SIG-M5 treated with dmso at 0.1 percent for 504 hours (cell line): ENCODE measurements at regions not wholly inside any gene's neighbourhood (a gene's known extent, or its start where the extent isn't known, plus 50 kb on each side); places are given as distances from the start of the nearest gene placed in this dataset.
"Not testable (repeated sequence)": the region's sequence is repeated elsewhere in the genome, so short reads cannot be mapped to it uniquely, and the experiment has no call there.

Experiments used
- DNase-seq: peaks from one replicate; lab custom pipeline; 2025; ENCODE audit not compliant: unreplicated experiment; lab: John Stamatoyannopoulos, UW

DNA sequence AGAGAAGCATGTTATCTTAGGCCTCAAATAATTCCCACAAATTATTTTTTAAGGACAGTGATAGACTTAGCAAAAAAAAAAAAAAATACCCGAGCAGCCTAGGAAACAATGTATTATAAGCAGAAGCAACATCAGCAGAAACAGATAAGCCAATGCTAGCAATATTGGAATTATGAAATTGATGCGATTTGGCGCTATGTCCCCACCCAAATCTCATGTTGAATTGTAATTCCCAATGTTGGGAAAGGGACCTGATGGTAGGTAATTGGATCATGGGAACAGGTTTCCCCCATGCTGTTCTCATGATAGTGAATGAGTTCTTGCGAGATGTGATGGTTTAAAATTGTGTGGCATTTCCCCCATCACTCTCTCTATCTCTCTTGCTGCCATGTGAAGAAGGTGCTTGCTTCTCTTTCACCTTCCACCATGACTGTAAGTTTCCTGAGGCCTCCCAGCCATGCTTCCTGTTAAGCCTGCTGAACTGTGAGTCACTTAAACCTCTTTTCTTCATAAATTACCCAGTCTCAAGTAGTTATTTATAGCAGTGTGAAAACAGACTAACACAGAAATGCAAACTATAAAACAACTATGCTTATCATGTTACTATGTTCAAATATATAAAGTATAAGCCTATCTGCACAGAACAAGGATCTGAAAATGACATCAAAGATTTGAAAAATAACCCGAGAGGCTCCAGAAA is 75.6 kb upstream of the HIVEP3 start:
- DNase-seq, result no peak

DNA sequence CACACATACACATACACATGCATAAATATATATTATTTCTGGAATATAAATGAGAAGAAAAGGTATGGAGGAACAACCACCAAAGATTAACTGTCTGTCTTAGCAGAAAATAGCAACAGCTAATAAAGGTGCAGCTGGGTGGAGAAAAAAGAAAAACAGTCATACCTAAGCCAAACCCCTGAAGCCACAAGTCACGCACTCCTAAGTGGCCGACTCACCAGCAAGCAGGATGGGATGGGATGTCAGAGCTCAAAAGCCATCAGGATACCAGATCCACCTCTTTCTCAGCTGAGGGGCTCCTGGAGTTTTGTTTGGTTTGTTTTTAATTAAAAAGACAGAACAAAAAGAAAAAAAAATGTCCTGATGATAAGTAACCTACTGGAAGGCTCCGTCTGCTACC is 64.7 kb upstream of the HIVEP3 start:
- no peak for DNase-seq

DNA sequence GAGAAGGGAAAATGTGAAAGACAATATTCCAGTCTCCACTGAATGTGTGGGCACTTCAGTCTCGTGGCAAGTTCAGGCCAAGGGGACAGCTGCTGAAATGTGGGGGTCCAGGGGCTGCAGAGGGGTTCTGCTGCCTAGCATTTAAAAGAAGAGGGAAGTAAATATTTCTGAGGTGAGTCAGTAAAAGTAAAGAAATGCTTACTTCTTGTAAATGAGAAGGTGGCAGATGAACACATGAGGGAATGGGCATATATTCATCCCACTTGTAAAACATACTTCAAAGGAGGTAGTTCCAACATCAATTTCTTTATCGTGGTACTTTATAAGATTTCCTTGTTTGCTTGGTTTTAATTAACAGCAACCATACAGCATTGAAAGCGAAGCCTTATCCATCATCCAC is 63.1 kb upstream of the HIVEP3 start:
- DNase-seq, result no peak

DNA sequence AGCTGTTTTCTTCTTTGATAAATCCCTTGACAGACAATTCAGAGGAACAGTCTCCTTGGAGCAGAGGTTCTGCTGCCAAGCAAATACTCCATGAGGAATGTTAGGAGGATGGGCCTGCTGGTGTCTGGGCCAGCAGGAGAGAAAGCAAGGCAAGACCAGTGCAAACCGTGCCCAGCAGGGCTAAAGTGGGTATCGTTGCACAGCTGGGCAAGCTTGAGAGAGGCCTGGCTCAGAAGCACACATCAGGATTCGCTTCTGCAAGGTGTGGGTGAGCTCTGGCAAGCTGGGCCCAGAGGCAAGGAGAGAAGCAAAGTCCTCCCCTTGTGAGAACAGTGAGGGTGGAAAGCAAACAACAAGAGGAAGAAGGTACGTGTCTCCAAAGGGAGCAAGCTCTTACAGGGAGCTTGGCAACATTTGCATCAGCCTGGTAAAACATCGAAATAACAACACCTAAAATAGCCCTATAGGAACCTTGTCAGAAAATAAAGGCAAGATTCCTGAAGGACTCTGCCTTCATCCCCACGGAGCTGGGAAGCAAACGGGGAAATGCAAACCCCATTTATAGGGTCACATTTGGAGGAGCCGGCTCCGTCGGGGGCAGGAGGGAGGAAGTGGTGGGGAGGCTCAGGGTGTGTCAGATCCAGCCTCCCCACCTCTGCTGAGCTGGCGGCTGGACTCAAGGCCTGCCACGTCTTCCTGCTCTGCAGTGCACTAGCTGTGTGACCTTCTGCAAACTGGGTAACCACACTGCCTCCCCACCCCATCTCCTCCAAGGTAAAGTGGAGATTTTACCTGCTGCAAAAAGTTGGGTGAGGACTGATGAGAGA is 62.3 kb upstream of the HIVEP3 start:
- no peak for DNase-seq

DNA sequence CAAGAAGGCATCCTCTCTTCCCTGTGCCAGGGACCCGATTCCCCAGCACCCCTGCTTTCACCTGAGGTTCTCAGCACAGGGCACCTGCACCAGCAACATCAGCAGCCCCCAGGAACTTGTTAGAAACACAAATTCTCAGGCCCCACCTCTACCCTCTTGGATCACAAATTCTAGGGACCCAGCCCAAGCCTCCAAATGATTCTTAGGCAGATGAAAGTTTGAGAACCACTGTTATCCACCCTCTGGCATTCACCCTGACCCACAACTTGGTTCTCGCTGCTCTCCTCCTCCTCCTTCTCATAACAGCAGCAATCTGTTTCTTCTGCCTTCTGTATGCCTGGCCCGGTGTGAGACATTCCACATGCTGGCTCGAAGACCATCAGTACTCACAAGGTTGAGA is 60.3 kb upstream of the HIVEP3 start:
- DNase-seq, result no peak

DNA sequence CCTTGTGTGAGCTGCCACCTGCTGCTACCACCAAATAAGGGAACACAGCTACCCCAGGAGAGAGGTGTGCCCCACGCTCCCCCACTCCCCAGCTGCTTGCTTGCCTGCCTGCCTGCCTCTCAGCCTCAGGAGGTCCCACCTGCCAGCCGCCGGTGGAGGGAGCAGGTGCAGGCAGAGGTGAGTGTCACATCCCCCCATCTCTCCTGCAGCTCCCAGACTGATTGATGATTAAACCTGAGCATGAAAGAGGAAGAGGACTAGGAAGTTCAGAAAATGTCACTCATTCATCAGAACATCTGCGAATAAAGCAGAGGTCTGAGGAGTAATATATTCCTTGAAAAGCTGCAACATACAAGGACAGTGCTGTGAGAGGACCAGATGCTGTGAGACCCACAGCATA is 58.6 kb upstream of the HIVEP3 start:
- no peak for DNase-seq

DNA sequence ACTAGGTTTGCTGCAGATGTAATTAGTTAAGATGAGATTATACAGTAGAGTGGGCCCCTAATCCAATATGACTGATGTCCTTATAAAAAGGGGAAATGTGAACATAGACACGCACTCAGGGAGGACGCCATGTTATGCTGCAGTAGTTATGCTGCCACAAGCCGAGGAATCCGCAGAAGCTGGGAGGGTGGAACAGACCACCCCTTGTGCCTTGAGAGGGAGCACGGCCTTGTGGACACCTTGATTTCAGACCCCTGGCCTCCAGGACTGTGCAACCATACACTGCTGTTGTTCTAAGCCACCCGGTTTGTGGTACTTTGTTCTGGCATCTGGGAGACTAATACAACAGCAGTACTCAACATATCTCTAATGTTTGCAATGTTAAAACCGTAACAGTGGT is 57.9 kb upstream of the HIVEP3 start:
- no peak for DNase-seq

DNA sequence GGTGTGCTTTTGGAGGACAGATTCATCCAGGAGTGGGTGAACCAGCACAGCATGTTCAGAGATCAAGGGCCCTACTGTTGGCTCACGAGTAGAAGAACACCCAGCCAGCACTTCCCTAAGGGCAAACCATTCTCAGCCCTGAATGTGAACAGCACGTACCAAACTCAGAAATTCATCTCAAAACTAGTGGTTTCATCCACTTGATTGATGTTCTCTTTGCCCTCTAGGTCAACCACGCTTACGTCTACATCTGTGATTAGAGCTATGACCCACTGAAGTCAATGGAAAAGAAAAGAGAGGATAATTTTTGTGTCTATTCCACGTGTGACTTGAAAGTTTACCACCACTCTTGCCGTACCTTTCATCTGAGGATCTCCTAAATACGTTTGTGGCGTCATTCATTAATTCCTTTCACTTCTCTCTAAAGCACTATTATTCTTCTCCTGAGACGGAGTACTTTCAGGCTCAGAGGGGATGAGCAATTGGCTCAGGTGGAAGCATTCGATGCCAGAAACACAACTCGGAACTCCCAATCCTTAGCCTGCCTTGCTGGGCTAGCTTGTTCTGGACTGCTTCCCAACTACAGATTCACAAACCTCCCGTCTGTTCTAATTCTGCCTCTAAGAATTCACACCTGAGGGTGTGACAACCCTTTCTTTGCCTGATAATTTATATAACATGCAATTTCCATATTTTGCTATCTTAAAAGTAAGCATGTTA is 57.3 kb upstream of the HIVEP3 start:
- no peak for DNase-seq

DNA sequence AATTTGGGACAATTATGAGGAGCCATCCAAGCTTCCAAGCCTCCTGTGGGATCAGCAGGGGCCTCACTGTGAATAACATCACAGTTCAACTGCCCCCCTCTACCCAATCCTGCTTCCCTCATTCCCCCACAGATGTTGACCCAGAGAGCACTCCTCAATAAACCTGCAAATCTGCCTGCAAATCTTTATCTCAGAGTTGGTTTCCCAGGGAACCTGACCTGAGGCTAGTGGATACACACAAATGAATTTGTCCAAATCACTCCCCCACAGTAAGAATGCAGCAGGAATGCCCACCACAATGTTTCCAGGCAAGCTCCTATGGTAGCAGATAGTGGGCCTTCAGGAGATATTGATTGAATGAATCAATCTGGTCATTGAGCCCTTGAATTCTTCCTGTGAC is 56.4 kb upstream of the HIVEP3 start:
- no peak for DNase-seq

DNA sequence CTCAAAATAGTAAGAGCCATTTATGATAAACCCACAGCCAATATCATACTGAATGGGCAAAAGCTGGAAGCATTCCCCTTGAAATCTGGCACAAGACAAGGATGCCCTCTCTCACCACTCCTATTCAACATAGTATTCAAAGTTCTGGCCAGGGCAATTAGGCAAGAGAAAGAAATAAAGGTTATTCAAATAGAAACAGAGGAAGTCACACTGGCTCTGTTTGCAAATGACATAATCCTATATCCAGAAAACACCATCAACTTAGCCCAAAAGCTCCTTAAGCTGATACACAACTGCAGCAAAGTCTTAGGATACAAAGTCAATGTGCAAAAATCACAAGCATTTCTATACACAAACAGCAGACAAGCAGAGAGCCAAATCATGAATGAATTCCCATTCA is 49.8 kb upstream of the HIVEP3 start:
- not testable (repeated sequence) for DNase-seq
